ENCODE measurements at regions not wholly inside any gene's neighbourhood (a gene's known extent, or its start where the extent isn't known, plus 50 kb on each side); places are given as distances from the start of the nearest gene placed in this dataset.

- Histone ChIP-seq H3K4me3 (ENCODE audit: insufficient read length, low read depth) (no peak overlapping the region), H3K27me3 (ENCODE audit: insufficient read depth, insufficient read length) (no peaks in the 10 kb centered on the region), H3K9me3 (ENCODE audit: insufficient read depth, low read length) (no peaks in the 10 kb centered on the region), H3K9ac (ENCODE audit: insufficient read length, low read depth) (no peak overlapping the region), H3K4me1 (ENCODE audit: insufficient read depth, insufficient read length) (no peaks in the 10 kb centered on the region), H3K36me3 (ENCODE audit: insufficient read depth, insufficient read length, low read length) (no peaks in the 10 kb centered on the region)
- DNase-seq (ENCODE audit: low read depth, low spot score), result no peak
- TF ChIP-seq YY1 (IDR thresholded peaks at IDR 0.05; ENCODE audit: insufficient read depth, insufficient read length) (no peak), ZNF274 (IDR thresholded peaks at IDR 0.05; ENCODE audit: low read depth, low read length) (no peak), SUZ12 (IDR thresholded peaks at IDR 0.05; ENCODE audit: extremely low read depth, insufficient read depth, insufficient read length) (no peak)
Measured at GRCh38 chr10:36116731-36117130, 474.6 kb upstream of the FZD8 start.

DNA sequence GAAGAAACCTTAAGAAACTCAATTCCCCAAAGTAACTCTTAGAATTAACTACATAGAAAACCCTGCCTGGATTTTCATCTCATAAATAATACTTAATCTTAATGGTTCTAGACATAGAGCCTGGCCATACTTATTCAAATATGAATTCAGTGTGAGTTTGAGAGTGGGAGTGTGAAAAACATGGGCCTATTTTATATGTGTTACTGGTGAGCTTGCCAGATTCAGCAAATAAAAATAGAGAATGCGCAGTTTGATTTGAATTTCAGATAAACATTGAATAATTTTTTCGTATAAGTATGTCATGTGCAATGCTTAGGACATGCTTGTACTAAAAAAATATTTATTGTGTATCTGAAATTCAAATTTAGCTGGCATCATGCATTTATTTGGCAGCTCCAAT, 473.9 kb upstream of the FZD8 start:
- Histone ChIP-seq H3K9ac (ENCODE audit: insufficient read length, low read depth) (no peak overlapping the region), H3K4me1 (ENCODE audit: insufficient read depth, insufficient read length) (no peaks in the 10 kb centered on the region), H3K4me3 (ENCODE audit: insufficient read length, low read depth) (no peak overlapping the region), H3K36me3 (ENCODE audit: insufficient read depth, insufficient read length, low read length) (no peaks in the 10 kb centered on the region), H3K27me3 (ENCODE audit: insufficient read depth, insufficient read length) (no peaks in the 10 kb centered on the region), H3K9me3 (ENCODE audit: insufficient read depth, low read length) (no peaks in the 10 kb centered on the region)
- TF ChIP-seq ZNF274 (IDR thresholded peaks at IDR 0.05; ENCODE audit: low read depth, low read length) (no peak), YY1 (IDR thresholded peaks at IDR 0.05; ENCODE audit: insufficient read depth, insufficient read length) (no peak), SUZ12 (IDR thresholded peaks at IDR 0.05; ENCODE audit: extremely low read depth, insufficient read depth, insufficient read length) (no peak)
- no peak for DNase-seq (ENCODE audit: low read depth, low spot score)

GRCh38 chr10:36115364-36115763, 473.3 kb upstream of the FZD8 start:
- Histone ChIP-seq H3K27me3 (ENCODE audit: insufficient read depth, insufficient read length) (no peaks in the 10 kb centered on the region), H3K36me3 (ENCODE audit: insufficient read depth, insufficient read length, low read length) (no peaks in the 10 kb centered on the region), H3K4me3 (ENCODE audit: insufficient read length, low read depth) (no peak overlapping the region), H3K9me3 (ENCODE audit: insufficient read depth, low read length) (no peaks in the 10 kb centered on the region), H3K4me1 (ENCODE audit: insufficient read depth, insufficient read length) (no peaks in the 10 kb centered on the region), H3K9ac (ENCODE audit: insufficient read length, low read depth) (no peak overlapping the region)
- TF ChIP-seq SUZ12 (IDR thresholded peaks at IDR 0.05; ENCODE audit: extremely low read depth, insufficient read depth, insufficient read length) (no peak), ZNF274 (IDR thresholded peaks at IDR 0.05; ENCODE audit: low read depth, low read length) (no peak), YY1 (IDR thresholded peaks at IDR 0.05; ENCODE audit: insufficient read depth, insufficient read length) (no peak)
- DNase-seq (ENCODE audit: low read depth, low spot score), result no peak

DNA sequence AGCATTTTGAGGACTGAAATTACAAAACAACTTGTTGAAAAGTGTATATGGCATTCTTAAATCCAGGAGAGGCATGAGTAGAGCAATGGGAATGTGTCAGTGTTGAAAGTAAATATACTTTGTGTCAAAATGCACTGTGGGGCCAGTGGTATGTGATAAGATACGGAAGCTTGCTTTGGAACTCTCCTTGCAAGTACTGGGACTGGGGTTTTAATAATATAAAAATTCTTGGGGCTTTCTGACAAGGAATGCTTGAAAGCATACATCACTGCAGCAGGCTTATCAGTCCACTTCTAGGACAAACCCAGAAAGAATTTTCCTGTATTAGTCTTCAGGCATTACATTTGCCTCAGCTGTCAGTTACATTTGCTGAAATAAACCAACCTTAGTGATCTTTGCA, 472.8 kb upstream of the FZD8 start:
- DNase-seq (ENCODE audit: low read depth, low spot score), result no peak
- no peaks in the 10 kb centered on the region for H3K27me3 ChIP-seq (ENCODE audit: insufficient read depth, insufficient read length)
- no peak overlapping the region for H3K4me3 ChIP-seq (ENCODE audit: insufficient read length, low read depth)
- H3K9ac ChIP-seq (ENCODE audit: insufficient read length, low read depth), result no peak overlapping the region
- H3K4me1 ChIP-seq (ENCODE audit: insufficient read depth, insufficient read length), result no peaks in the 10 kb centered on the region
- no peaks in the 10 kb centered on the region for H3K9me3 ChIP-seq (ENCODE audit: insufficient read depth, low read length)
- TF ChIP-seq SUZ12 (IDR thresholded peaks at IDR 0.05; ENCODE audit: extremely low read depth, insufficient read depth, insufficient read length) (no peak), ZNF274 (IDR thresholded peaks at IDR 0.05; ENCODE audit: low read depth, low read length) (no peak), YY1 (IDR thresholded peaks at IDR 0.05; ENCODE audit: insufficient read depth, insufficient read length) (no peak)
- H3K36me3 ChIP-seq (ENCODE audit: insufficient read depth, insufficient read length, low read length), result no peaks in the 10 kb centered on the region

DNA sequence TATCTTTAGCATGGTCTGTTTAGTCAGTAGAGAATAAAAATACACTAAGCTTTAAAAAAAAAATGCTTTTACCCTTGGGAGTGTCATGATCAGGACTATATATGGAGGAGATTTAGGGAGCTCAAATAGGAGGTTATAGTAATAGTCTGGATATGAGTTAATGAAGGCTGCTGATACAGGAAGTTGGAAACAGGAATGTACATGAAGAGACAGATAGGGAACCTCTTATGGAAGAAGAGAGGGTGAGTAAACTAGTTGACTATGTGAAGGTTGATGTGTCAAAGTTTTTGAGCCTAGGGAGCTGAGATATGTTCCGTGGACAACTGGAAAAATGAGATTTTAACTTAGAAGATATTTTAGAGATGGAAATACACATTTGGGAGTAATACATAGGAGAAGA, 472.0 kb upstream of the FZD8 start:
- no peak overlapping the region for H3K9ac ChIP-seq (ENCODE audit: insufficient read length, low read depth)
- no peaks in the 10 kb centered on the region for H3K27me3 ChIP-seq (ENCODE audit: insufficient read depth, insufficient read length)
- TF ChIP-seq YY1 (IDR thresholded peaks at IDR 0.05; ENCODE audit: insufficient read depth, insufficient read length), result no peak
- H3K4me3 ChIP-seq (ENCODE audit: insufficient read length, low read depth), result no peak overlapping the region
- no peaks in the 10 kb centered on the region for H3K36me3 ChIP-seq (ENCODE audit: insufficient read depth, insufficient read length, low read length)
- no peak for DNase-seq (ENCODE audit: low read depth, low spot score)
- no peaks in the 10 kb centered on the region for H3K9me3 ChIP-seq (ENCODE audit: insufficient read depth, low read length)
- H3K4me1 ChIP-seq (ENCODE audit: insufficient read depth, insufficient read length), result no peaks in the 10 kb centered on the region

DNA sequence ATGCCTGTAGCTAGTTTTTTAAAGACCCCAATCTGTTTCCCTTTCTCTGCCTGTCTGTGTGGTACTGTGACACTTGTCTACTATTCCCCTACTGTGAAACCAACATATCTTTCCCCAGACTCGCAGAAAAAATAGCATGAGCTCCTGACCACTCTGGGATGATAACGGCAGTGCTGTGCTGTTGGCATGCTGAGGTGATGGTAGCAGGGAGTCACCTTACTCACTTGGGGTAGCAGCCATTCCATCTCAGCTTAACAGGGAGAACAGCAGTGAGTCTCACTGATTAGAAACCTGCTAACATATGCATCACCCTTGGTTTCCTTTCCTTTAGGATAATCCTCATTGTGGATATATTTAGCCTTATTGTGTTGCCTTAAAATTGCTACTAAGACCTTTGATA, 469.6 kb upstream of the FZD8 start:
- TF ChIP-seq YY1 (IDR thresholded peaks at IDR 0.05; ENCODE audit: insufficient read depth, insufficient read length), result no peak
- no peak for TF ChIP-seq ZNF274 (IDR thresholded peaks at IDR 0.05; ENCODE audit: low read depth, low read length)
- TF ChIP-seq SUZ12 (IDR thresholded peaks at IDR 0.05; ENCODE audit: extremely low read depth, insufficient read depth, insufficient read length), result no peak
- Histone ChIP-seq H3K9ac (ENCODE audit: insufficient read length, low read depth) (no peak overlapping the region), H3K4me1 (ENCODE audit: insufficient read depth, insufficient read length) (no peaks in the 10 kb centered on the region), H3K9me3 (ENCODE audit: insufficient read depth, low read length) (no peaks in the 10 kb centered on the region), H3K4me3 (ENCODE audit: insufficient read length, low read depth) (no peak overlapping the region), H3K36me3 (ENCODE audit: insufficient read depth, insufficient read length, low read length) (no peaks in the 10 kb centered on the region), H3K27me3 (ENCODE audit: insufficient read depth, insufficient read length) (no peaks in the 10 kb centered on the region)
- DNase-seq (ENCODE audit: low read depth, low spot score), result no peak

DNA sequence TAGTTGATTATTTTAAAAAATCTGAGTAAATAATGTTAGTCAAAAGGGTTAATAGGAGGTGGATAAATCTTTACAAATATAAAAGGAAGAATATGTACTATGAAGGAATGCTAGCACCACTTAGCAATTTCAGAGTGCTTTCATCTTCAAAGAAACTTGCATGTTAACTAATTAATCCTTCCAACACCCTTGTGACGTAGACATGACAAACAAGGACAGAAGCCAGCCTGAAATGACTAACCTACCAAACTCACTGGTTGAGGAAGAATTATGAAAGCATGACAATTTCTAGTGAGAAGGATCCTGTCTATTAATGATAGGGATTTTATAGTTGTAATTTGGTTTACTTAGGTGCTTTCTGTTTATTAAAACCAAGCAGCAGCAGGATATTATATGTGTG, 468.0 kb upstream of the FZD8 start:
- Histone ChIP-seq H3K9me3 (ENCODE audit: insufficient read depth, low read length) (no peaks in the 10 kb centered on the region), H3K4me3 (ENCODE audit: insufficient read length, low read depth) (no peak overlapping the region), H3K36me3 (ENCODE audit: insufficient read depth, insufficient read length, low read length) (no peaks in the 10 kb centered on the region), H3K4me1 (ENCODE audit: insufficient read depth, insufficient read length) (no peaks in the 10 kb centered on the region), H3K27me3 (ENCODE audit: insufficient read depth, insufficient read length) (no peaks in the 10 kb centered on the region), H3K9ac (ENCODE audit: insufficient read length, low read depth) (no peak overlapping the region)
- DNase-seq (ENCODE audit: low read depth, low spot score), result no peak
- TF ChIP-seq ZNF274 (IDR thresholded peaks at IDR 0.05; ENCODE audit: low read depth, low read length) (no peak), SUZ12 (IDR thresholded peaks at IDR 0.05; ENCODE audit: extremely low read depth, insufficient read depth, insufficient read length) (no peak), YY1 (IDR thresholded peaks at IDR 0.05; ENCODE audit: insufficient read depth, insufficient read length) (no peak)

Data from NT2/D1 (cell line).